Fibroblast of lung (primary cell): ENCODE measurements at regions not wholly inside any gene's neighbourhood (a gene's known extent, or its start where the extent isn't known, plus 50 kb on each side); places are given as distances from the start of the nearest gene placed in this dataset.

ENCODE experiments used
- CTCF ChIP-seq, 2 donors: IDR thresholded peaks in 1 of 2; conservative IDR thresholded peaks in 1 of 2; 1 replicate in 1 of 2; 2 replicates in 1 of 2; pipeline ENCODE4 v1.5.1; 2011 to 2012; ENCODE audit warnings: low read length in 2 of 2, control low read depth in 1 of 2, inconsistent platforms in 1 of 2, low read depth in 1 of 2, mild to moderate bottlenecking in 1 of 2
- EZH2 ChIP-seq: IDR thresholded peaks from 2 replicates; pipeline ENCODE4 v1.5.1; 2012; ENCODE audit warnings: low read length, control low read depth, mild to moderate bottlenecking; ENCODE audit errors: missing control alignments

GRCh38 chr2:34997779-34998178 is 1357.8 kb upstream of the CRIM1 start:
- no peak for TF ChIP-seq CTCF (conservative IDR thresholded peaks at IDR 0.05 in 1 of 2, IDR thresholded peaks at IDR 0.05 in 1 of 2; ENCODE audit: low read depth in 1 of 2, low read length in 2 of 2)
- TF ChIP-seq EZH2 = no peak
